Caco-2 (cell line): ENCODE measurements at regions not wholly inside any gene's neighbourhood (a gene's known extent, or its start where the extent isn't known, plus 50 kb on each side); places are given as distances from the start of the nearest gene placed in this dataset.

Experiments used
- BruUV-seq: library from RNA; stranded (reverse); fragments of 400-500 nt; replicated peaks from 2 replicates; lab custom pipeline; 2021; lab: Mats Ljungman, UMichigan
- CTCF ChIA-PET: fragments of 300-600 bp; sonication (Branson Sonifier 250); formaldehyde crosslinking; loops from one replicate; lab custom pipeline; 2022; ENCODE audit warnings: antibody characterized with exemption; lab: Charles Lee
- POLR2A ChIA-PET: fragments of 300-600 bp; sonication (Branson Sonifier 250); formaldehyde crosslinking; loops from one replicate; lab custom pipeline; 2022; ENCODE audit warnings: antibody characterized with exemption; lab: Charles Lee
- DNase-seq, 2 experiments: peaks; one replicate each; pipeline versions ENCODE4 v3.0.0 to v3.0.0-alpha.2; 2020 to 2022
- H3K27me3 ChIP-seq: replicated peaks from 2 replicates; pipeline ENCODE4 v1.6.0; 2011; ENCODE audit warnings: low read length; ENCODE audit not compliant: control insufficient read depth, insufficient read depth
- H3K36me3 ChIP-seq: 2 replicates; pipeline ENCODE4 v1.5.1; 2011; ENCODE audit warnings: low read length; ENCODE audit not compliant: control insufficient read depth, insufficient read depth
- H3K4me1 ChIP-seq: fragments of 250-450 bp; sonication (Bioruptor Pico); 2 replicates; pipeline ENCODE4 v1.5.1; 2020; ENCODE audit warnings: mild to moderate bottlenecking
- H3K4me3 ChIP-seq: 2 replicates; pipeline ENCODE4 v1.5.1; 2011; ENCODE audit warnings: low read depth, mild to moderate bottlenecking, control low read depth, low read length
- H3K9me3 ChIP-seq: fragments of 250-450 bp; sonication (Bioruptor Pico); 2 replicates; pipeline ENCODE4 v1.5.1; 2020; ENCODE audit warnings: mild to moderate bottlenecking, moderate library complexity
- H3K27ac Mint-ChIP-seq: one replicate; pipeline ENCODE4 v1.8.0; 2022; ENCODE audit warnings: mixed read lengths; ENCODE audit not compliant: unreplicated experiment
- H3K27me3 Mint-ChIP-seq: one replicate; pipeline ENCODE4 v1.8.0; 2022; ENCODE audit warnings: mixed read lengths; ENCODE audit not compliant: insufficient read depth, unreplicated experiment
- H3K36me3 Mint-ChIP-seq: one replicate; pipeline ENCODE4 v1.8.0; 2022; ENCODE audit warnings: mild to moderate bottlenecking, mixed read lengths; ENCODE audit not compliant: insufficient read depth, unreplicated experiment
- H3K4me1 Mint-ChIP-seq: one replicate; pipeline ENCODE4 v1.8.0; 2022; ENCODE audit warnings: low read depth, mixed read lengths; ENCODE audit not compliant: unreplicated experiment
- H3K4me3 Mint-ChIP-seq: one replicate; pipeline ENCODE4 v1.8.0; 2022; ENCODE audit warnings: mild to moderate bottlenecking, moderate library complexity, mixed read lengths; ENCODE audit not compliant: unreplicated experiment
- H3K9me3 Mint-ChIP-seq: one replicate; pipeline ENCODE4 v1.8.0; 2022; ENCODE audit warnings: mixed read lengths; ENCODE audit not compliant: unreplicated experiment
- intact Hi-C: fragments of 100-400 bp; cut with micrococcal nuclease; formaldehyde crosslinking; loops from one replicate; pipeline ENCODE4 v1.10.0; 2022; ENCODE audit not compliant: unreplicated experiment
- TF ChIP-seq, protein P1 (sequence below), 2 experiments: fragments of 200-600 bp in 1 of 2; IDR thresholded peaks; 1 replicate in 1 of 2; 2 replicates in 1 of 2; pipeline versions ENCODE4 v1.5.1 to v1.8.0; 2011 to 2022; ENCODE audit warnings: antibody characterized with exemption in 1 of 2, control low read depth in 1 of 2, inconsistent platforms in 1 of 2, low read depth in 1 of 2, low read length in 1 of 2, mild to moderate bottlenecking in 1 of 2, moderate library complexity in 1 of 2; ENCODE audit not compliant: insufficient read depth in 1 of 2, severe bottlenecking in 1 of 2, unreplicated experiment in 1 of 2

- TF ChIP-seq, protein P1, sequence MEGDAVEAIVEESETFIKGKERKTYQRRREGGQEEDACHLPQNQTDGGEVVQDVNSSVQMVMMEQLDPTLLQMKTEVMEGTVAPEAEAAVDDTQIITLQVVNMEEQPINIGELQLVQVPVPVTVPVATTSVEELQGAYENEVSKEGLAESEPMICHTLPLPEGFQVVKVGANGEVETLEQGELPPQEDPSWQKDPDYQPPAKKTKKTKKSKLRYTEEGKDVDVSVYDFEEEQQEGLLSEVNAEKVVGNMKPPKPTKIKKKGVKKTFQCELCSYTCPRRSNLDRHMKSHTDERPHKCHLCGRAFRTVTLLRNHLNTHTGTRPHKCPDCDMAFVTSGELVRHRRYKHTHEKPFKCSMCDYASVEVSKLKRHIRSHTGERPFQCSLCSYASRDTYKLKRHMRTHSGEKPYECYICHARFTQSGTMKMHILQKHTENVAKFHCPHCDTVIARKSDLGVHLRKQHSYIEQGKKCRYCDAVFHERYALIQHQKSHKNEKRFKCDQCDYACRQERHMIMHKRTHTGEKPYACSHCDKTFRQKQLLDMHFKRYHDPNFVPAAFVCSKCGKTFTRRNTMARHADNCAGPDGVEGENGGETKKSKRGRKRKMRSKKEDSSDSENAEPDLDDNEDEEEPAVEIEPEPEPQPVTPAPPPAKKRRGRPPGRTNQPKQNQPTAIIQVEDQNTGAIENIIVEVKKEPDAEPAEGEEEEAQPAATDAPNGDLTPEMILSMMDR (IDR thresholded peaks at IDR 0.05; ENCODE audit: insufficient read depth in 1 of 2, low read depth in 1 of 2, low read length in 1 of 2, severe bottlenecking in 1 of 2, unreplicated experiment in 1 of 2): no peak
- CTCF ChIA-PET: no interaction called here
- intact Hi-C loops: no loop called here
- BruUV-seq: no TSS peak
- Histone ChIP-seq H3K27me3 (no peaks in the 10 kb centered on the region), H3K36me3 (no peaks in the 10 kb centered on the region), H3K4me3 (no peak overlapping the region), H3K4me1 (no peaks in the 10 kb centered on the region), H3K9me3 (no peaks in the 10 kb centered on the region)
- peaks cover 7% of the 10 kb centered on the region for H3K9me3 Mint-ChIP-seq
- peaks cover 5% of the 10 kb centered on the region for H3K36me3 Mint-ChIP-seq
- no peaks in the 10 kb centered on the region for H3K4me1 Mint-ChIP-seq
- POLR2A ChIA-PET: no interaction called here
- H3K27me3 Mint-ChIP-seq: no peaks in the 10 kb centered on the region
- H3K27ac Mint-ChIP-seq: no peak overlapping the region
- H3K4me3 Mint-ChIP-seq: no peak overlapping the region
- DNase-seq: no peak
Measured at GRCh38 chr5:106909716-106910115, 761.0 kb downstream of the EFNA5 start.

- no peak overlapping the region for H3K4me3 ChIP-seq
- intact Hi-C loops: no loop called here
- H3K4me1 Mint-ChIP-seq: no peaks in the 10 kb centered on the region
- no peaks in the 10 kb centered on the region for H3K9me3 ChIP-seq
- TF ChIP-seq, protein P1 (IDR thresholded peaks at IDR 0.05; ENCODE audit: insufficient read depth in 1 of 2, low read depth in 1 of 2, low read length in 1 of 2, severe bottlenecking in 1 of 2, unreplicated experiment in 1 of 2): no peak
- no peaks in the 10 kb centered on the region for H3K27me3 ChIP-seq
- POLR2A ChIA-PET: no interaction called here
- CTCF ChIA-PET: no interaction called here
- no peak for DNase-seq
- H3K9me3 Mint-ChIP-seq: peaks cover 10% of the 10 kb centered on the region
- H3K27ac Mint-ChIP-seq: no peak overlapping the region
- no TSS peak for BruUV-seq
- no peaks in the 10 kb centered on the region for H3K36me3 ChIP-seq
- no peaks in the 10 kb centered on the region for H3K4me1 ChIP-seq
- H3K4me3 Mint-ChIP-seq: no peak overlapping the region
- peaks cover 5% of the 10 kb centered on the region for H3K36me3 Mint-ChIP-seq
- H3K27me3 Mint-ChIP-seq: no peaks in the 10 kb centered on the region
Measured at GRCh38 chr5:106907979-106908378, 762.8 kb downstream of the EFNA5 start.

DNA sequence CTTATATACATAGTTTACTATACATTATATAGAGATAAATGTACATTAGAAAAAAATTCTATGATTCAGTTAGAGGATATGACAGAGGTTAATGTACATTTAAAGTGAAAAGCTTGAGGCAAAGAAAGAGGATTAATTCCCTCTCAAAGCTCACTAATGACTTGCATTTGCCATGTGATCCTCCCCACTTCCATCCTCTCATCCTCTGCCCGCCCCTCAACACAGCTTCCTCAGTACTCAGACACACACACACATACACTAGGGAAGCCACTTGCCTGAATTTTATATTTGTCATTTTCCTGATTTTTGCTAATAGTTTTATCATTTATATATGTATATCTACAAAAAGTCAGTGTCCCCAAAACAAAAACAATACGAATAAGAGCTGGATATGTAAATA lies 764.5 kb downstream of the EFNA5 start:
- CTCF ChIA-PET: no interaction called here

More for the DNA sequence above, 764.5 kb downstream of the EFNA5 start:
- Mint-ChIP-seq H3K27me3 (no peaks in the 10 kb centered on the region), H3K4me1 (no peaks in the 10 kb centered on the region), H3K36me3 (peaks cover 5% of the 10 kb centered on the region), H3K4me3 (no peak overlapping the region), H3K9me3 (peaks cover 10% of the 10 kb centered on the region), H3K27ac (no peak overlapping the region)
- POLR2A ChIA-PET: no interaction called here
- BruUV-seq: no TSS peak
- Histone ChIP-seq H3K27me3 (no peaks in the 10 kb centered on the region), H3K4me3 (no peak overlapping the region), H3K36me3 (no peaks in the 10 kb centered on the region), H3K4me1 (no peaks in the 10 kb centered on the region), H3K9me3 (no peaks in the 10 kb centered on the region)
- TF ChIP-seq, protein P1 (IDR thresholded peaks at IDR 0.05; ENCODE audit: insufficient read depth in 1 of 2, low read depth in 1 of 2, low read length in 1 of 2, severe bottlenecking in 1 of 2, unreplicated experiment in 1 of 2): no peak
- intact Hi-C loops: no loop called here
- no peak for DNase-seq
